Mononuclear cell (primary cell): ENCODE measurements at regions not wholly inside any gene's neighbourhood (a gene's known extent, or its start where the extent isn't known, plus 50 kb on each side); places are given as distances from the start of the nearest gene placed in this dataset.

Source experiments
- H3K27me3 ChIP-seq: 2 replicates; pipeline ENCODE4 v1.6.0; 2011; ENCODE audit warnings: low read length, control low read depth; ENCODE audit not compliant: insufficient read depth
- H3K4me1 ChIP-seq: 2 replicates; pipeline ENCODE4 v1.5.1; 2011; ENCODE audit warnings: mild to moderate bottlenecking, low read length, control low read depth; ENCODE audit not compliant: insufficient read depth
- H3K4me3 ChIP-seq: 2 replicates; pipeline ENCODE4 v1.5.1; 2011; ENCODE audit warnings: mild to moderate bottlenecking, low read length, moderate library complexity
- H3K9me3 ChIP-seq: 2 replicates; pipeline ENCODE4 v1.5.1; 2011; ENCODE audit warnings: low read depth, mild to moderate bottlenecking, control low read depth, low read length

DNA sequence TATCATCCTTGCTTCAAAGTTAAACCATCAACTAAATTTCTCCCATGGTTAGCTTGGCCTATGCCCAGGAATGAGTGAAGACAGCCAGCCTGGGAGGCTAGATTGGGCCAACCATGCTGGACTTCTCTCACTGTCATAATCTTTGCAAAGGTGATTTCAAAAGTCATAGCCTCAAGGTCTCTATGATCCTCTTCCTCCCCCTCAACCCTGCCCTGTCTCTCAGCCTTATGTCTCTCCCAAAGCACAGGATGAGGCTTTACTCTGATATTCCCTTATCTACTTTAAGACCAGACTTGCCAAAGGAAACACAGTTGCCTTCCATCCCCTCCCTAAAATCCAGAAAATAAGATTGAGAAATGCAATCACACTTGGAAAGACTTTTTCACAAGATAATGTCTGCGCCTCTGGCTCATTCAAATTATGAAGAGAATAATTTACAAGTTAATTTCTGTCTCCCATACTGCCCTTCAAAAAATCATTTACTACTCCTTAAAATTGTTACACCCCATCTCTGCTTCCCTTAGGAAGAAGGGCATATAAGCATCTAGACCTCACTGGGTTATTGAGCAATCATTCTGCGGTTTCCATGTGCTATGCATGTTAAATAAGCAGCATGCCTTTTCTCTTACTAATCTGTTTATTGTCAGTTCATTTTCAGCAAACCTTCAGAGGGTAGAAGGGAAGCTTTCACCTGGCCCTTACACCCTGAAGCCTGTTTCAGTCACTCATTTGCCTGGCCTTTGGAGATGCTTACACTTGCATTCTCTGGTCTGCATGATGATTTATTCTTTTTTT lies 113.8 kb upstream of the ANKRD55 start:
- Histone ChIP-seq H3K4me1 (peaks cover 25% of the 10 kb centered on the region), H3K9me3 (no peaks in the 10 kb centered on the region), H3K4me3 (no peak overlapping the region), H3K27me3 (no peaks in the 10 kb centered on the region)

DNA sequence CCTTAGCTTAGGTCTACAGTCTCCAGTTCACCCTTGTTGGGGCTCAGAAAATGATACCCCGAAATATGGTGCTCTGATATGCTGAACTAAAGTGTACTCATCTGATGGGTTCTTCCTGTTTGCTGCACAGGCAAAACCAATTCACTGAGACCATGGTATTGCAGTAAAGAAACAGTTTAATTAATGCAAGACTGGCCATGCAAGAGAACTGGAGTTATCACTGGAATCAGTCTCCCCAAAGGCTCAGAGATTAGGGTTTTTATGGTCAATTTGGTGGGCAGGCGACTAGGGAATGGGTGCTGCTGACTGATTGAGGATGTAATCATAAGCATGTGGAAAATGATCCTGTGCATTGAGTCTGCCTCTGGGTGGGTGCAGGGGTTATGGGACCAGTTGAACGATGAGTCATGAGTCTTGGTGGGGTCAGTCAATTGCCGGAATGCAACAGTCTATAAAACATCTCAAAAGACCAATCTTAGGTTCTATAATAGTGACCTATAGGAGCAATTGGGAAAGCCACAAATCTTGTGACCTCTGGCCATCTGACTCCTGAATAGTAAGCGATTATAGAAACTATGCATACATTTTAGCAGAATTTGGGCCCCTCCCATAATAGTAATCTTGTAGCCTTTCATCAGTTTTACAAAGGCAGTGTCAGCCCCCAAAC lies 113.0 kb upstream of the ANKRD55 start:
- Histone ChIP-seq H3K27me3 (no peaks in the 10 kb centered on the region), H3K9me3 (no peaks in the 10 kb centered on the region), H3K4me1 (peaks cover 25% of the 10 kb centered on the region), H3K4me3 (no peak overlapping the region)

DNA sequence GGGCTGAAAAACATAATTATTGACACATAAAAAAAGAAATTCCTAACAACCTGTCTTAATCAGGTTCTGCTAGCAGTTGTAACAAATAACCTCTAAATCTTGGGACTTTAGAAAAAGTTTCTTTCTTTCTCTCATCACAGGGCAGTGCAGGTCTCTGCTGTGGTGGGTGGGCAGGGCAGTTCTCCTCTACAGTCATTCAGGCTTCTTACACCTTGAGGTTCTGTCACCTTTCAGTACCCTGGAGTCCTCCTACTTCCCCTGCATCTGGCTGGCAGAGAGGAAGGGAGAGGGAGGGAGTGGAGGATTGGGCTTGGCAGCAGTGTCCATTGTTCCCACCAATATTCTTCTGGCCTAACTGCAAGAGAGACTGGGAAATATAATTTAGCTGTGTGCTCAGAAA lies 112.2 kb upstream of the ANKRD55 start:
- Histone ChIP-seq H3K4me3 (no peak overlapping the region), H3K27me3 (no peaks in the 10 kb centered on the region), H3K9me3 (no peaks in the 10 kb centered on the region), H3K4me1 (peaks cover 23% of the 10 kb centered on the region)

DNA sequence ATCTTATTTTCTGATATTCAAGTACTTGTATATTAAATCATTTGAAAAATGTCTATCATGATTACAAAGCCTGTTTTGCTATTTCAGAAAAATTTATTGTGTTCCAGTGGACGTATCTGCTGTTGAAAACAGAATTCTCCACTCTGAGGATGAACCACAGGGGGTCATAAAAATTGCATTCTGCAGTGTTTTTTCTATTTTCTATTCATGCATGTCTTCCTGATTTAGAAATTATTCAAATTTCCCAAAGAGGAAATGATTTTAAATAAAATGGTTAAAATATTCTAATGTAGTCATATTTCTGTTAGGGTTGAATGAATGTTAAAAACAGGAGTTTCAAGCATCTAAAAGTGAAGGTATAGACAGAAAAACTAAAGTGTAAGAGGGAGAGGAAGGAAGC lies 111.5 kb upstream of the ANKRD55 start:
- H3K4me3 ChIP-seq, result no peak overlapping the region
- peaks cover 15% of the 10 kb centered on the region for H3K4me1 ChIP-seq
- H3K27me3 ChIP-seq, result no peaks in the 10 kb centered on the region
- no peaks in the 10 kb centered on the region for H3K9me3 ChIP-seq

DNA sequence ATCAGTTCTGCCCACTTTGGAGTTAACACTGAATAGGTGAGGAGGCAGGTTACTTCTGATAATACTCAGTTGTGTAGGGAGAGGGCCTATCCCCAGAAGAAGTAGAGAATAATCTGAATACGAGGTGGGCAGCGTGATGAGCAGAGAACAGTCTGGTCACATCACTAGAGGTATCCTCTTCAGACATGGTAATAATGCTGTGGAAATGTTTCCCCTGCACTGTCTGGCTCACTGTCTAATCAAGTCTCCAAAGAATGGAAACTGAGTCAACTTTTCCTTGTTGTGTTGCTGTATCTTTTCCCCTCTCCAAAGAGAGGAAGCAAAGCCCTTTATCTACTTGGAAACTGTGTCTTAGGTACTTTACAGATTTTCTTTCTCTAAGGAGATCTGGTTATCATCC lies 110.9 kb upstream of the ANKRD55 start:
- Histone ChIP-seq H3K27me3 (no peaks in the 10 kb centered on the region), H3K9me3 (no peaks in the 10 kb centered on the region), H3K4me3 (no peak overlapping the region), H3K4me1 (peaks cover 15% of the 10 kb centered on the region)

DNA sequence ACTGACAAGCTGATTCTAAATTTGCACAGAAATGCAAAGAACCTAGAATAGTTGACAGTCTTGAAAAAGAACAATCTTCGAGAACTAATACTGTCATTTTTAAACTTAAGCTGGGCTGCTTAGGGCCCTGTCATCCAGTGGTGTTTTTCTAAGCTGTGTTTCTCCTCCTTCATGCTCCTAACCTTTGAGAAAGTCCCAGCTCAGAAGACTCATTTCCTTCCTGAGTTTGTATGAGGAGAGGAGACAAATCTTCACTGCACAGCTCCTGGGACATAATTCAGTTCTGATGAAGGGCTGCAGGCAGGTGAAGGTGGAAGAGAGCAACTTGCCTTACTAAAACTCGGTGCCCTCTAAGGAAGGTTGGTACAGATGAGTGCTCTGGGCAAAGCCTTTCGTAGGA lies 109.5 kb upstream of the ANKRD55 start:
- no peaks in the 10 kb centered on the region for H3K27me3 ChIP-seq
- H3K9me3 ChIP-seq, result no peaks in the 10 kb centered on the region
- H3K4me1 ChIP-seq, result peaks cover 15% of the 10 kb centered on the region
- H3K4me3 ChIP-seq, result no peak overlapping the region

GRCh38 chr5:56340196-56340980 lies 107.3 kb upstream of the ANKRD55 start:
- Histone ChIP-seq H3K4me1 (peaks cover 5% of the 10 kb centered on the region), H3K27me3 (no peaks in the 10 kb centered on the region), H3K9me3 (no peaks in the 10 kb centered on the region), H3K4me3 (no peak overlapping the region)

- Histone ChIP-seq H3K4me1 (peaks cover 5% of the 10 kb centered on the region), H3K27me3 (no peaks in the 10 kb centered on the region), H3K4me3 (no peak overlapping the region), H3K9me3 (no peaks in the 10 kb centered on the region)
Observed at GRCh38 chr5:56339732-56340131, 106.6 kb upstream of the ANKRD55 start.

GRCh38 chr5:56337715-56338319 lies 104.7 kb upstream of the ANKRD55 start:
- H3K9me3 ChIP-seq, result no peaks in the 10 kb centered on the region
- H3K27me3 ChIP-seq, result no peaks in the 10 kb centered on the region

DNA sequence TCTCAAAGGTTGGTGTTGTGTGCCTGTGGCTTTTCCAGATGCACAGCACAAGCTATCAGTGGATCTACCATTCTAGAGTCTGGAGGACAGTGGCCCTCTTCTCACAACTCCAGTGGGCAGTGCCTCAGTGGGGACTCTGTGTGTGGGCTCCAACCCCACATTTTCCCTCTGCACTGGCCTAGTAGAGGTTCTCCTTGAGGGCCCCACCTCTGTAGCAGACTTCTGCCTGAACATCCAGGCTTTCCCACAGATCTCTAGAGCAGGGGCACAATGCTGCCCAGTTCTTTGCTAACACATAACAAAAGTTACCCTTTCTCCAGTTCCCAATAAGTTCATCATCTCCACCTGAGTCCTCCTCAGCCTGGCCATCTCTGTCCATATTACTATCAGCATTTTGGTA lies 102.1 kb upstream of the ANKRD55 start:
- Histone ChIP-seq H3K4me1 (peaks cover 6% of the 10 kb centered on the region), H3K27me3 (no peaks in the 10 kb centered on the region), H3K9me3 (no peaks in the 10 kb centered on the region), H3K4me3 (no peak overlapping the region)

More at GRCh38 chr5:56337715-56338319, 104.7 kb upstream of the ANKRD55 start:
- Histone ChIP-seq H3K4me1 (peaks cover 4% of the 10 kb centered on the region), H3K4me3 (no peak overlapping the region)

DNA sequence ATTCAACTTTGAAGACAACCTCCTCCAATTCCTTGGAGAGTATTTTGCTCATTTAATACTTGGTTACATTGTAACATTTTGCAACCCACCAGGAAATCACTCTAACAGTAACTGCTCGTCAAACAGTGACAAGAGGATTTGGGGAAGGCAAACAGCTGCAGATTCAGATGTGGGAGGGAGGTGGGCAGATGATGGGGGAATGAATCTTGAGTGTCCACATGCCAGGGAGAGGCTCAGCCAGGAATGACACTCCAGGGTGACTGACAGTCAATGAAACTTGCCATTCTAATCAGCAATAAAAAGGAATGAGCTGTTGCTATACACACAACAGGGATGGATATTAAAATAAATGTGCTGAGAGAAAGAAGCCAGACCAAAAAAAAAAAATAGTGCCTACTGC lies 97.7 kb upstream of the ANKRD55 start:
- Histone ChIP-seq H3K27me3 (no peaks in the 10 kb centered on the region), H3K4me3 (no peak overlapping the region), H3K9me3 (no peaks in the 10 kb centered on the region), H3K4me1 (peaks cover 38% of the 10 kb centered on the region)

GRCh38 chr5:56330167-56330566 lies 97.0 kb upstream of the ANKRD55 start:
- peaks cover 38% of the 10 kb centered on the region for H3K4me1 ChIP-seq
- H3K4me3 ChIP-seq, result no peak overlapping the region
- no peaks in the 10 kb centered on the region for H3K9me3 ChIP-seq
- H3K27me3 ChIP-seq, result no peaks in the 10 kb centered on the region

DNA sequence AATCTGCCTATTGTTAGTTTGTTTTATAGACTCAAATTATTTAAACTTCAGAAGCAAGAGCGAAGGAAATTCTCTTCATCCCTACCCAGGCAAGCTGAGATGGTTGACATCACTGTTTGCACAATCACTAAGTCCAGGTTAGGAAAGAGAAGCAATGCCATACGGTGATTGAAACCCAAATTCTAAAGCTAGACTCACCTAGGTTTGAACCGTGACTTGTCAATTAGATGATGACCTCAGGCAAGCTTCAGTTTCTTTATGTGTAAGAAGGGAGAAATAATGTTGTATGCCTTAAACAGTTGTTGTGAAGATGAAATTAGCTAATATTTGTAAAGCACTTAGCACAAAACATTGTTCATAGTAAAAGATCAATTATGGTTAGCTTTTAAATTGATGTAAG lies 96.5 kb upstream of the ANKRD55 start:
- Histone ChIP-seq H3K27me3 (no peaks in the 10 kb centered on the region), H3K4me1 (peaks cover 38% of the 10 kb centered on the region), H3K9me3 (no peaks in the 10 kb centered on the region), H3K4me3 (no peak overlapping the region)

GRCh38 chr5:56328753-56329560 lies 95.8 kb upstream of the ANKRD55 start:
- no peak overlapping the region for H3K4me3 ChIP-seq
- H3K4me1 ChIP-seq, result peaks cover 38% of the 10 kb centered on the region
- no peaks in the 10 kb centered on the region for H3K9me3 ChIP-seq
- H3K27me3 ChIP-seq, result no peaks in the 10 kb centered on the region
